ENCODE measurements at regions not wholly inside any gene's neighbourhood (a gene's known extent, or its start where the extent isn't known, plus 50 kb on each side); places are given as distances from the start of the nearest gene placed in this dataset.

DNA sequence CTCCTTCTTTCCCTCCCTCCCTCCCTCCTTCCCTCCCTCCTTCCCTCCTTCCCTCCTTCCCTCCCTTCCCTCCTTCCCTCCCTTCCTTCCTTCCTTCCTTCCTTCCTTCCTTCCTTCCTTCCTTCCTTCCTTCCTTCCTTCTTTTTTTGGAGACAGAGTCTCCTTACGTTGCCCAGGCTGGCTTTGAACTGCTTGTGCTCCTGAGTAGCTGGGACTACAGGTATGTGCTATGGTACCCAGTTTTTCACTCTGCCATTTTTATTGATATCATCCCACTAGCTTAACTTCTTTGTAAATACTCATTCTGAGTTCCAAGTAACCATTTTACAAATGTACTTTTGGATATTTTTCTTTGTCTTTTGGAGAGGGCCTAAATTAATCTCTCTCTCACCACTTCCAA, 336.8 kb upstream of the DDI1 start:
- TF ChIP-seq EZH2 (IDR thresholded peaks at IDR 0.05; ENCODE audit: borderline replicate concordance, insufficient read depth, low read length, poor library complexity, severe bottlenecking) (no peak), POLR2AphosphoS5 (IDR thresholded peaks at IDR 0.05) (no peak), EP300 (conservative IDR thresholded peaks at IDR 0.05; ENCODE audit: poor library complexity, severe bottlenecking) (no peak), TAF1 (IDR thresholded peaks at IDR 0.05; ENCODE audit: low read depth) (no peak)
- TF ChIP-seq, protein P1, sequence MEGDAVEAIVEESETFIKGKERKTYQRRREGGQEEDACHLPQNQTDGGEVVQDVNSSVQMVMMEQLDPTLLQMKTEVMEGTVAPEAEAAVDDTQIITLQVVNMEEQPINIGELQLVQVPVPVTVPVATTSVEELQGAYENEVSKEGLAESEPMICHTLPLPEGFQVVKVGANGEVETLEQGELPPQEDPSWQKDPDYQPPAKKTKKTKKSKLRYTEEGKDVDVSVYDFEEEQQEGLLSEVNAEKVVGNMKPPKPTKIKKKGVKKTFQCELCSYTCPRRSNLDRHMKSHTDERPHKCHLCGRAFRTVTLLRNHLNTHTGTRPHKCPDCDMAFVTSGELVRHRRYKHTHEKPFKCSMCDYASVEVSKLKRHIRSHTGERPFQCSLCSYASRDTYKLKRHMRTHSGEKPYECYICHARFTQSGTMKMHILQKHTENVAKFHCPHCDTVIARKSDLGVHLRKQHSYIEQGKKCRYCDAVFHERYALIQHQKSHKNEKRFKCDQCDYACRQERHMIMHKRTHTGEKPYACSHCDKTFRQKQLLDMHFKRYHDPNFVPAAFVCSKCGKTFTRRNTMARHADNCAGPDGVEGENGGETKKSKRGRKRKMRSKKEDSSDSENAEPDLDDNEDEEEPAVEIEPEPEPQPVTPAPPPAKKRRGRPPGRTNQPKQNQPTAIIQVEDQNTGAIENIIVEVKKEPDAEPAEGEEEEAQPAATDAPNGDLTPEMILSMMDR (IDR thresholded peaks at IDR 0.05; ENCODE audit: poor library complexity, severe bottlenecking) = no peak
- TF ChIP-seq, protein P2, sequence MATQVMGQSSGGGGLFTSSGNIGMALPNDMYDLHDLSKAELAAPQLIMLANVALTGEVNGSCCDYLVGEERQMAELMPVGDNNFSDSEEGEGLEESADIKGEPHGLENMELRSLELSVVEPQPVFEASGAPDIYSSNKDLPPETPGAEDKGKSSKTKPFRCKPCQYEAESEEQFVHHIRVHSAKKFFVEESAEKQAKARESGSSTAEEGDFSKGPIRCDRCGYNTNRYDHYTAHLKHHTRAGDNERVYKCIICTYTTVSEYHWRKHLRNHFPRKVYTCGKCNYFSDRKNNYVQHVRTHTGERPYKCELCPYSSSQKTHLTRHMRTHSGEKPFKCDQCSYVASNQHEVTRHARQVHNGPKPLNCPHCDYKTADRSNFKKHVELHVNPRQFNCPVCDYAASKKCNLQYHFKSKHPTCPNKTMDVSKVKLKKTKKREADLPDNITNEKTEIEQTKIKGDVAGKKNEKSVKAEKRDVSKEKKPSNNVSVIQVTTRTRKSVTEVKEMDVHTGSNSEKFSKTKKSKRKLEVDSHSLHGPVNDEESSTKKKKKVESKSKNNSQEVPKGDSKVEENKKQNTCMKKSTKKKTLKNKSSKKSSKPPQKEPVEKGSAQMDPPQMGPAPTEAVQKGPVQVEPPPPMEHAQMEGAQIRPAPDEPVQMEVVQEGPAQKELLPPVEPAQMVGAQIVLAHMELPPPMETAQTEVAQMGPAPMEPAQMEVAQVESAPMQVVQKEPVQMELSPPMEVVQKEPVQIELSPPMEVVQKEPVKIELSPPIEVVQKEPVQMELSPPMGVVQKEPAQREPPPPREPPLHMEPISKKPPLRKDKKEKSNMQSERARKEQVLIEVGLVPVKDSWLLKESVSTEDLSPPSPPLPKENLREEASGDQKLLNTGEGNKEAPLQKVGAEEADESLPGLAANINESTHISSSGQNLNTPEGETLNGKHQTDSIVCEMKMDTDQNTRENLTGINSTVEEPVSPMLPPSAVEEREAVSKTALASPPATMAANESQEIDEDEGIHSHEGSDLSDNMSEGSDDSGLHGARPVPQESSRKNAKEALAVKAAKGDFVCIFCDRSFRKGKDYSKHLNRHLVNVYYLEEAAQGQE (IDR thresholded peaks at IDR 0.05; ENCODE audit: borderline replicate concordance) = no peak
